ENCODE measurements at regions not wholly inside any gene's neighbourhood (a gene's known extent, or its start where the extent isn't known, plus 50 kb on each side); places are given as distances from the start of the nearest gene placed in this dataset.
"Not testable (repeated sequence)": the region's sequence is repeated elsewhere in the genome, so short reads cannot be mapped to it uniquely, and the experiment has no call there.

- TF ChIP-seq POLR2AphosphoS5, CTCF, POLR2A, EP300 (IDR thresholded peaks at IDR 0.05): not testable (repeated sequence)
These were observed 164.2 kb upstream of the TMPRSS15 start for GRCh38 chr21:18567770-18568169.
